Esophagus (tissue), 2 donors: ENCODE measurements at regions not wholly inside any gene's neighbourhood (a gene's known extent, or its start where the extent isn't known, plus 50 kb on each side); places are given as distances from the start of the nearest gene placed in this dataset.

Experiments
- H3K27ac ChIP-seq, 2 donors: one replicate each; pipeline ENCODE4 v1.5.1; 2013; ENCODE audit warnings: low read depth in 2 of 2, mild to moderate bottlenecking in 2 of 2, inconsistent platforms in 1 of 2, low read length in 1 of 2, moderate library complexity in 1 of 2
- H3K27me3 ChIP-seq, 2 donors: one replicate each; pipeline ENCODE4 v1.6.1; 2013; ENCODE audit warnings: low read length in 2 of 2, control low read depth in 1 of 2, mild to moderate bottlenecking in 1 of 2; ENCODE audit not compliant: insufficient read depth in 2 of 2, control insufficient read depth in 1 of 2
- H3K36me3 ChIP-seq, 2 donors: one replicate each; pipeline ENCODE4 v1.6.1; 2013; ENCODE audit warnings: low read length in 1 of 2; ENCODE audit not compliant: control insufficient read depth in 2 of 2, insufficient read depth in 2 of 2
- H3K4me1 ChIP-seq, 2 donors: one replicate each; pipeline ENCODE4 v1.6.1; 2013; ENCODE audit warnings: low read length in 1 of 2; ENCODE audit not compliant: control insufficient read depth in 2 of 2, insufficient read depth in 2 of 2
- H3K4me3 ChIP-seq, 2 donors: one replicate each; pipeline ENCODE4 v1.5.1; 2013; ENCODE audit warnings: low read length in 2 of 2, mild to moderate bottlenecking in 2 of 2, low read depth in 1 of 2, moderate library complexity in 1 of 2
- H3K9me3 ChIP-seq, 2 donors: one replicate each; pipeline ENCODE4 v1.6.1; 2013; ENCODE audit warnings: mild to moderate bottlenecking in 2 of 2, low read depth in 1 of 2, low read length in 1 of 2, moderate library complexity in 1 of 2; ENCODE audit not compliant: control insufficient read depth in 2 of 2, insufficient read depth in 1 of 2
- WGBS, 2 donors: extraction: QIAGEN DNeasy Blood & Tissue Kit; methylation state at CpG; one replicate each; pipeline ENCODE4 v1.1.7; 2013; 5-methylcytosine and 5-hydroxymethylcytosine counted together
- donor health status: healthy with polysubstance abuse.
- donor health status: Bipolar disorder and iron deficiency.

DNA sequence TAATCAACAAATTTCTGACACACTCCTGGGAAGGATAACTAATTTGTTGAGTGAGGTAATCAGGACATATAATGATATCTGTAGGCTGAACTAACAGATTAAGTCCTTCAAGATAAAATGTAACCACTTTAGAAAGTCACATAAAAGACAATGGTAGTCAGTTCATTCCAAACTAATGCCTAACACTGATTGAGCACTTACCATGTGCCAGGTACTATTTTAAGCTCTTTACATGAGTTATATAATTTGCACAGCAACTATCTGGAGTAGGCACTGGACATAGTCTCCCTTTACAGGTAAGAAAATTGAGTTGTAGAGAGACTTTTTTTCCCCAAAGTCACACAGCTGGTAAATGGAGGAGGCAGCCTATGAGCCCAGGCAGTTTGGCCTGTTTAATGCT, 211.2 kb upstream of the CFAP20DC start:
- Histone ChIP-seq H3K27ac (no peak overlapping the region), H3K4me3 (no peak overlapping the region), H3K4me1 (no peaks in the 10 kb centered on the region), H3K36me3 (no peaks in the 10 kb centered on the region), H3K27me3 (no peaks in the 10 kb centered on the region), H3K9me3 (no peaks in the 10 kb centered on the region)

DNA sequence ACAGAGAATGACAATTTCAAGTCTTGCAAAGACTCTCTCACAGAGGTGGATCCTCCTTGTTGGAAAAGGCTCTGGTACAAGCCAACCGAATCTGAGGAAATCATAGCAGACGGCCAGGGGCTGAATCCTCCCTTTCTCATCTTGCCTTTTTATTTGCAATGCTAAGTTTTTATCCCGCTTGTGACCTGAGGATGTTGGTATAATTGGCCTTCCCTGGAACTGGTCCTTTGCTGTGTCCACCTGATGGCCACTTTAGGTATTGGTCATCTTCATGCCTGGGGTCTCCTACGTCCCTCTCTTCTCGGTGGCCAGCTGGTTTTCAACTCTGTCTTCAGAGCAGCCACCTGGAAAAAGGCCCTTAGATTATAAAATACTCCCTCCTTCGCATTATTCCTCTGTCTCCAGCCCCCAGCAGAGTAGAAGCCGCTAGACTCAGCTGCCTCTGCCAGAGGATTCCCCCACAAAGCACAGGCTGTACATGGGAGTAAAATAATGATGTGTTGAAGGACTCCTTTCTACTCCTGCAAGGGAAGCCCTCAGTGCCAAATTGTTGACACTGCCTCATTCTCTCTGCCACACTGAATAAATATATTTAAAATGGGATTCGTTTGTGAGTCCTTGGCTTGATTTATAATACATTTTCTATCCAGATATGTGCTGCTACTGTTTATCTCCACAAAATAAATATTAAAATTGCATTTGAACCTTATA, 208.9 kb upstream of the CFAP20DC start:
- no peaks in the 10 kb centered on the region for H3K9me3 ChIP-seq
- no peak overlapping the region for H3K4me3 ChIP-seq
- H3K4me1 ChIP-seq = no peaks in the 10 kb centered on the region
- no peaks in the 10 kb centered on the region for H3K36me3 ChIP-seq
- H3K27me3 ChIP-seq = no peaks in the 10 kb centered on the region
- 84 to 88% methylated on average over 8 of the region's 8 CpGs for WGBS, 2 donors
- H3K27ac ChIP-seq = no peak overlapping the region

DNA sequence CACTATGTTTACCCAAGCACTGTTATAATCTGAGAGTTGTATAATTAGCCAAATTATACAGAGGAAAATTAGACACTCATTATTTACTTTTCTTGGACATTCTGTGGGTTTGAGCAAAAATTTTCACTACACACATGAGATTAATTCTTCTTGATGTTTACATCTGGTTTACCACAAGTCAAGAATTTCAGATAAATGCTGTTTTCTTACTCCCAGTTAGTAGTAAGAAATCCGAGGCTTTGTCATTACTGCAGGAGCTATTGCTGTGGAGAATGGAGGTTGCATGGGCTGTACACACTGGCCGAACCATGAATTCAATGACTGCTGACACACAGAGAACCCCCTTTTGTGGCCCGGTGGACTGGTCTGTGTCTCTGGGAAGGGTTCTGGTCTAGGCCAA, 207.7 kb upstream of the CFAP20DC start:
- no peaks in the 10 kb centered on the region for H3K9me3 ChIP-seq
- H3K27me3 ChIP-seq = no peaks in the 10 kb centered on the region
- H3K36me3 ChIP-seq = no peaks in the 10 kb centered on the region
- no peaks in the 10 kb centered on the region for H3K4me1 ChIP-seq
- WGBS, 2 donors = 86 to 94% methylated on average over 3 of the region's 3 CpGs
- no peak overlapping the region for H3K27ac ChIP-seq
- no peak overlapping the region for H3K4me3 ChIP-seq

DNA sequence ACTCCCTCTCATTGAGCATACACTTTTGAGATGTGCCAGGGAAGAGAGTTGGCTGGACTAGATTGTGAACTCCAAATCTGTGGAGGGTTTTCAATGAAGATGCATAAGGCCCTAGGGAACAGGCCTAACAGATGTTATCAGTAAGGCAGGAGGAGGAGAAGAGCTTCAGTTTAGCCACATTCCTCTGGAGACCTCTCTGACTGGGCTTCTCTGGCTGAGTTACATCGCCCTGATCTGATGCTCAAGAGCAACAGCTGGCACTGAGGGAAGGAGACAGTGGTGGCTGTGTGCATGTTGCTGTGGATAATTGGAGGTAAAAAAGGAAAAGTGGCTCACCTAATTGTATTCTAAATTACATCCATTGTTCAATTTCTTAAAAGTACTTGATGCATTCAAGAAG, 206.4 kb upstream of the CFAP20DC start:
- no peaks in the 10 kb centered on the region for H3K36me3 ChIP-seq
- WGBS, 2 donors = 89 to 90% methylated on average over 1 of the region's 1 CpG
- H3K4me1 ChIP-seq = no peaks in the 10 kb centered on the region
- H3K4me3 ChIP-seq = no peak overlapping the region
- H3K27ac ChIP-seq = no peak overlapping the region
- no peaks in the 10 kb centered on the region for H3K9me3 ChIP-seq
- H3K27me3 ChIP-seq = no peaks in the 10 kb centered on the region

DNA sequence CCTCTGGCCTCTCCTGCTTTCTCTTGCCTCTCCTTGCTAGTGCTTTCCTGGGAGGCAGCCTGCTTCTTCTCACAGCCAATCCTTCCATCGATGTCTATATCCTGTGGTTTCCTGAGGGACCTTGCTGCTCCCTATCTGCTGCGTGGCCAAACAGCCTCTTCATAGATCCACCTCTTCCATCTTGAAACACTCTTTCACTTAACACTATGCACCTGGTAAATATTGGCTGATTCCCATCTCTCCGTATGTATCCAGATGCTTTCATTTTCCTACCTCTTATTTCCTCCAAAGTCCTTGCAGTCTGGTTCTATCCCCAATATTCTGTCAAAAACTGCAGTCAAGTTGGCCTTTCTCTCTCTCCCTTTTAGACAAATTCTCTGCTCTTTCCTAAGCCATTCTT, 205.2 kb upstream of the CFAP20DC start:
- no peaks in the 10 kb centered on the region for H3K36me3 ChIP-seq
- H3K4me1 ChIP-seq = no peaks in the 10 kb centered on the region
- no peaks in the 10 kb centered on the region for H3K9me3 ChIP-seq
- no peak overlapping the region for H3K27ac ChIP-seq
- H3K27me3 ChIP-seq = no peaks in the 10 kb centered on the region
- H3K4me3 ChIP-seq = no peak overlapping the region
- WGBS, 2 donors = 81 to 82% methylated on average over 3 of the region's 3 CpGs

DNA sequence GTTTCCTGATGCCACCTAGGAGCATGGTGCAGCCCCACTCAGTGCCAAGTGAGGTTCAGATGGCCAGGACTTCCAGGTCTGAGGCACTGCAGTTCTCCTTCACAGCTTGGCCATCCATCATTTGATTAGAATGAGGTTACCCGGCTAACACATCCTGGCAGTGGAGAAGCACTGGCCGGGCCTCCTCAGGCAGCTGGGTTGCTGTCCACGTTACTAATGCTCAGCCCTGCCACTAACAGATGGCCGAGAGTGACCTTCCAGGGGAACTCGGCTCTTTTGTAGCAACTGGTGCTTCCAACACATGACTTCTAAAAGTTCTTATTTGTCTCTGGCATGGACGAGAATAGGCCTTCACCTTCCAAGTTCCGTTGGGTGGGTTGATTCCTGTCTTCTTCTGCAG, 204.6 kb upstream of the CFAP20DC start:
- H3K4me1 ChIP-seq = no peaks in the 10 kb centered on the region
- no peaks in the 10 kb centered on the region for H3K27me3 ChIP-seq
- no peaks in the 10 kb centered on the region for H3K36me3 ChIP-seq
- no peak overlapping the region for H3K27ac ChIP-seq
- WGBS, 2 donors = 69 to 72% methylated on average over 7 of the region's 7 CpGs
- H3K9me3 ChIP-seq = no peaks in the 10 kb centered on the region
- no peak overlapping the region for H3K4me3 ChIP-seq

DNA sequence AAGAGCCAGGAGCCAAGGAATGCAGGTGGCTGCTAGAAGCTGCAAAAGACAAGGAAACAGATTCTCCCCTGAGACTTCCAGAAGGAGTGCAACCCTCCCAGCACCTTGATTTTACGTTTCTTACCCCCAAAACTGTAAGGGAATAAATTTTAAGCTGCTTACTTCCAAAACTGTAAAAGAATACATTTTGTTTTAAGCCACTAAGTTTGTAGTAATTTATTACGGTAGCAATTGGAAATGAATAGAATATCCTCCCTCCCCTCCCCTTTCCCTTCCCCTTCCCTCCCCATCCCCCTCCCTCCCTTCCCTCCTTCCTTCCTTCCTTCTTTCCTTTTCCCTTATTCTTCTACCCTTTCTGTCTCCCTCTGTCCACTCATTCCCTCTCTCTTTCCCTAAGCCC, 203.7 kb upstream of the CFAP20DC start:
- 78 to 87% methylated on average over 2 of the region's 2 CpGs for WGBS, 2 donors

DNA sequence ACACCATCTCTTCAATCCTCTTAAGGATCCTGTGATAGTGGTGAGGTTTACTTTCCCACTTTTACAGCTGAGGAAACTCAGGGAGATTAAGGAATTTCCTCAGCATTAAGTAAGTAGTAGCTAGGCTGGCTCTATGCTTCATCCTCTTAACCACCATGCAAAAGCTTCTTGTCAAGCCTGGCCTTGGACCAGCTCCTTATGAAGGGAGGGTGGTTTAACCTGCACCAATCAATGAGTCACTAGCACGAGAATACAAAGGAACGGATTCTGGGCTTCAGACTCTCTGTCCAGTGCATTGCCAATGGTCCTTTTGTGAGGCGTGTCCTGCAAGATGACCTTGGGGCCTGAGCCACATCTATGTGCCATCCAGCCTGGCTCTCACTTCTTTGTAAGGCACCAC, 202.0 kb upstream of the CFAP20DC start:
- Histone ChIP-seq H3K4me1 (peaks cover 0 to 3% of the 10 kb centered on the region in 2 donors), H3K4me3 (no peak overlapping the region), H3K36me3 (no peaks in the 10 kb centered on the region), H3K27ac (no peak overlapping the region), H3K9me3 (no peaks in the 10 kb centered on the region), H3K27me3 (no peaks in the 10 kb centered on the region)
- WGBS, 2 donors = 57 to 72% methylated on average over 3 of the region's 3 CpGs

More for the DNA sequence above, 203.7 kb upstream of the CFAP20DC start:
- no peaks in the 10 kb centered on the region for H3K4me1 ChIP-seq
- no peaks in the 10 kb centered on the region for H3K27me3 ChIP-seq
- H3K27ac ChIP-seq = no peak overlapping the region
- H3K36me3 ChIP-seq = no peaks in the 10 kb centered on the region
- H3K4me3 ChIP-seq = no peak overlapping the region
- H3K9me3 ChIP-seq = no peaks in the 10 kb centered on the region

DNA sequence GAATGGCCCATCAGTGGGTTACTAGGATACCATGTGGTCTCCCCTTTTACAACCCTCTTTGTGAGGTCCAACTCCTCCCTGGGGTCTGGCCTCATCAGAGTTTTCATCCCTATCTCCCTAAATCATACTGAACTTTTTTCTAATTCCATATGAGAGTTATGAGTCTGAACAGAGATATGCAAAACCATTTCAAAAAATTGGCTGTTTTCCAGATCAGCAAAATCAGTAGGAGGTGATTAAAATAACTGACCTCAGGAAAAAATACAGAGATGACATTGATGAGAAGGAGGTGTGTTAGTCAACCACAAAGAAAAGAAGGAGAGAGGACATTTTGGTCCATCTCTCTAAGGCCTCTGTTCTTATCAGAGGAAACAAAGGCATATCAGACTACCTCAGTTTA, 200.8 kb upstream of the CFAP20DC start:
- Histone ChIP-seq H3K4me1 (peaks cover 0 to 3% of the 10 kb centered on the region in 2 donors), H3K4me3 (no peak overlapping the region), H3K36me3 (no peaks in the 10 kb centered on the region), H3K9me3 (no peaks in the 10 kb centered on the region), H3K27me3 (no peaks in the 10 kb centered on the region), H3K27ac (no peak overlapping the region)

DNA sequence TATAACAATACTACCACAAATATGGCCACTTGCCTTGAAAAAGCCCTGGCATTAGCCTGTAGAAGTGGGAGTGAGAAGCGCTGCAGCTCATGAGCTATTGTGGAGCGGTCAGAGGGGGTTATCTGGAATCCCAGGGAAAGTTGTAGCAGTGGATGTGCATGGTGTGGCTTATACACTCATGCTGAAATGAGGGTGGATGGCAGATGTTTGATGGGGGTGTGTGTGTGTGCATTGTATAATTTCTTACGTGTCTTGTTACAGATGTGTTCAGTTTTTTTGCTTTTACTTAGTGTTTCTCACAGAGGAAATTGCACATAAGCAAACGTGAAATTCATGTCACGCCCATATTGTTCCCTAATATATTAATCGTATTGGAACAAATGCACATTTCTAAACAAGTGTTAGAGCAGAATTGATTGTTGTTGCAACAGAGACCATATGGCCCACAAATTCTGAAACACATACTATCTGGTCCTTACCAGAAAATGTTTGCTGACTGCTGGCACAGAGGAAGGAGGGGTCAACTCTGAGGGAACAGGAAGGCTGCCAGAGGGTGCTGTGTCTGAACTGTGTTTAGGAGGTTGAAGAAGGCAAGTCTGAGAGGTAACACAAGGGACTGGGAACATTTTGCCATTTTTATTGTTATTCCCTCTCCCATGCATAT, 200.0 kb upstream of the CFAP20DC start:
- no peak overlapping the region for H3K4me3 ChIP-seq
- peaks cover 0 to 3% of the 10 kb centered on the region in 2 donors for H3K4me1 ChIP-seq
- no peaks in the 10 kb centered on the region for H3K36me3 ChIP-seq
- 77 to 81% methylated on average over 6 of the region's 6 CpGs for WGBS, 2 donors
- H3K27ac ChIP-seq = no peak overlapping the region
- H3K27me3 ChIP-seq = no peaks in the 10 kb centered on the region
- no peaks in the 10 kb centered on the region for H3K9me3 ChIP-seq
